ENCODE measurements at regions not wholly inside any gene's neighbourhood (a gene's known extent, or its start where the extent isn't known, plus 50 kb on each side); places are given as distances from the start of the nearest gene placed in this dataset.

DNA sequence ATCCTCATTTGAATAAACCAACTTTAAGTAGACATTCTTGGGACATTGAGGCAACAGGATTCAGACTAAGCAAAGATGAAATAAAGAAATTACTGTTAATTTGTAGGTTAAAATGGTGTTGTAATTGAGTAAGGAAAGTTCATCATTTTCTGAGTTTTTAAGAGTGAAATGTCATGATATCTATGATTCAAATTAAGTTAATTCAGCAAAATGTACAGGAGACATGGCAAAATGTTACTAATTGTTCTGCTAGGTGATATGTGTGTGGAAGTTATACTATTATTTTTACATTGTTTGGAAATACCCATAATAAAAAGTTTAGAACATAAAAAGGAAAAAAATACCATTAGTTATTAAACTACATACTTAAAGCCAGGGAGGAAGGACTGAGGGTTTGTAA, 55.0 kb upstream of the EGLN3 start:
- H3K4me1 ChIP-seq (ENCODE audit: control insufficient read depth, insufficient read depth, low read length), result no peaks in the 10 kb centered on the region
- H3K27ac ChIP-seq (ENCODE audit: low read depth, low read length), result no peak overlapping the region
- H3K27me3 ChIP-seq (ENCODE audit: control insufficient read depth, insufficient read depth, low read length), result no peaks in the 10 kb centered on the region

GRCh38 chr14:34004881-34005280, 54.0 kb upstream of the EGLN3 start:
- Histone ChIP-seq H3K4me3 (ENCODE audit: low read length) (no peak overlapping the region), H3K27me3 (ENCODE audit: control insufficient read depth, insufficient read depth, low read length) (no peaks in the 10 kb centered on the region), H3K27ac (ENCODE audit: low read depth, low read length) (no peak overlapping the region), H3K4me1 (ENCODE audit: control insufficient read depth, insufficient read depth, low read length) (no peaks in the 10 kb centered on the region), H3K36me3 (ENCODE audit: control insufficient read depth, insufficient read depth, low read length) (no peaks in the 10 kb centered on the region), H3K9ac (ENCODE audit: low read length) (no peak overlapping the region)

More for the DNA sequence above, 55.0 kb upstream of the EGLN3 start:
- H3K36me3 ChIP-seq (ENCODE audit: control insufficient read depth, insufficient read depth, low read length), result no peaks in the 10 kb centered on the region
- no peak overlapping the region for H3K9ac ChIP-seq (ENCODE audit: low read length)
- no peak overlapping the region for H3K4me3 ChIP-seq (ENCODE audit: low read length)

DNA sequence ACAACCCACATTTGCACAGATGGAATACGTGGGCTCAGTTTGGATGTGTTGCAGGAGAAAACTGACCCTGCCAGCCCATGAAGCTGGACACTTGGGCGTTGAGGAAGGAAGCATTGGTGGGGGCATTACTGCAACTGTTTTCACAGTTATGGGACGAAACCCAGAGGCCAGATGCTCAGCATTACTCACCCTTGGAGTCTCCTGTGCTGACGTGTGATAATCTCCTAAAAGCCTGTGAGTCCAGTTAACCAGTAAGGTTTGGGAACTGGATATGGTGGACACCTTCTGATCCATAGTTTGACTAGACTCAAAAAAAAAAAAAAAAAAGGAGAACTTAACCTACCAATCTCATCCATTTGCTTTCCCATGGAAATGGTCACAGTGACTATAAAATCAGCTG, 52.8 kb upstream of the EGLN3 start:
- Histone ChIP-seq H3K36me3 (ENCODE audit: control insufficient read depth, insufficient read depth, low read length) (no peaks in the 10 kb centered on the region), H3K27ac (ENCODE audit: low read depth, low read length) (no peak overlapping the region), H3K4me1 (ENCODE audit: control insufficient read depth, insufficient read depth, low read length) (no peaks in the 10 kb centered on the region), H3K9ac (ENCODE audit: low read length) (no peak overlapping the region), H3K27me3 (ENCODE audit: control insufficient read depth, insufficient read depth, low read length) (no peaks in the 10 kb centered on the region), H3K4me3 (ENCODE audit: low read length) (no peak overlapping the region)

GRCh38 chr14:34003082-34003668, 52.3 kb upstream of the EGLN3 start:
- no peak overlapping the region for H3K4me3 ChIP-seq (ENCODE audit: low read length)
- no peak overlapping the region for H3K9ac ChIP-seq (ENCODE audit: low read length)
- no peaks in the 10 kb centered on the region for H3K36me3 ChIP-seq (ENCODE audit: control insufficient read depth, insufficient read depth, low read length)
- no peak overlapping the region for H3K27ac ChIP-seq (ENCODE audit: low read depth, low read length)
- H3K4me1 ChIP-seq (ENCODE audit: control insufficient read depth, insufficient read depth, low read length), result no peaks in the 10 kb centered on the region
- no peaks in the 10 kb centered on the region for H3K27me3 ChIP-seq (ENCODE audit: control insufficient read depth, insufficient read depth, low read length)
